T-helper 17 cell (primary cell): ENCODE measurements at regions not wholly inside any gene's neighbourhood (a gene's known extent, or its start where the extent isn't known, plus 50 kb on each side); places are given as distances from the start of the nearest gene placed in this dataset.

Experiments
- ATAC-seq: fragments of 150-1000 bp; cut with Tn5 transposase; 2 replicates; pipeline ENCODE4 v1.10.0; 2021; ENCODE audit warnings: mild to moderate bottlenecking, moderate library complexity
- DNase-seq, 3 donors: peaks; one replicate each; pipeline versions ENCODE4 v3.0.0 to v3.0.0-alpha.2; 2020 to 2021
- H3K9me3 ChIP-seq: one replicate; pipeline ENCODE4 v1.7.0; 2013; ENCODE audit warnings: low read length, mild to moderate bottlenecking; ENCODE audit not compliant: control insufficient read depth, poor library complexity, severe bottlenecking
- H3K27ac Mint-ChIP-seq: one replicate; pipeline ENCODE4 v1.8.0; 2022; ENCODE audit warnings: mild to moderate bottlenecking, moderate library complexity, mixed read lengths
- H3K27me3 Mint-ChIP-seq: one replicate; pipeline ENCODE4 v1.8.0; 2022; ENCODE audit warnings: mixed read lengths
- H3K36me3 Mint-ChIP-seq: one replicate; pipeline ENCODE4 v1.8.0; 2022; ENCODE audit warnings: low read depth, mixed read lengths
- H3K4me1 Mint-ChIP-seq: one replicate; pipeline ENCODE4 v1.8.0; 2022; ENCODE audit warnings: mild to moderate bottlenecking, mixed read lengths
- H3K4me3 Mint-ChIP-seq: one replicate; pipeline ENCODE4 v1.8.0; 2022; ENCODE audit warnings: mild to moderate bottlenecking, moderate library complexity, mixed read lengths

DNA sequence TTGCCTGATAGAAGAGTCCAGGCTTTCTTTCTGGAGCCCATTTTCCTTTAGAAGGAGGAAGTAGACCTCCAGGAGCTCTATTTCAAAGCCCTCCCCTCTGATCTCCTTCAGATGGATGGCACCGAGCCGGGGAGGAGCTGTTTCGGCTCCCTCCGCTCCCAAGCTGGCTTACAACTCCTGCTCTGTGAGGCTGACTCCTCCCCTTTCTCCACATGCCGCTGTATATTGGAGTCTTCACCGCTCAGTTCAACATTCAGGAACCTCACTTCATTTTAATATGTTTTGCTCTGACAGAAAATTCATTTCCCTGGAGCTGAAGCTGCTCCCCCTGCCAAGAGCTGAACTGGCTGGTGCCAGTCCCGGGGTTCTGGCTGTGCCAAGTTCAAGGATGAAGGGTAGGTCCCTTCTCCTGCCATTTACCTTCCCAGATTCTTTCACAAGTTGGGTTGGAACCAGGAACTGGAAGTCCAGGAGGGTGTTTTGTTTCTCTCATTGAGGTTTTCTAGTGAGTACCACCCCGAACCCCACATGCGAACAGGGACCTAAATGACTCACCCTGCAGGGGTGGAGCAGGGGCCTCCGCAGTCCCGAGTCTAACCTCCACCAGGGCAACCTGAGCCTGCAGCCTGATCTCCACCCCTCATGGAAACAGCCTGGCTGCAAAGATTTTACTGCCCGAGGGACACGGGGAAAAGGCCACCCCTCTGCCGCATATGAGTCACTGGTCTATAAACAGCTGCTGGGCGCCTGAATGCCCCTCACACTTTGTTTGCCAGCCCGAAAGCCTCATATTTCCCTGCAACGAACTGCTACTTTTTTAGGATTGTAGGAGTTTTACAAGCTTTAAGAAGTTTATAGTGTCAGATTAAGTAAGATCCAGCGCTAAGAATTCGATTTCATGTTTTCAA lies 68.6 kb upstream of the FOXA2 start:
- no peaks in the 10 kb centered on the region for H3K9me3 ChIP-seq
- ATAC-seq (no peak), DNase-seq (no peak)
- Mint-ChIP-seq H3K36me3 (no peaks in the 10 kb centered on the region), H3K27me3 (no peaks in the 10 kb centered on the region), H3K4me3 (no peak overlapping the region), H3K27ac (no peak overlapping the region), H3K4me1 (no peaks in the 10 kb centered on the region)

- no peaks in the 10 kb centered on the region for H3K9me3 ChIP-seq
- DNase-seq (no peak), ATAC-seq (no peak)
- no peaks in the 10 kb centered on the region for H3K36me3 Mint-ChIP-seq
- H3K27me3 Mint-ChIP-seq = no peaks in the 10 kb centered on the region
- H3K4me1 Mint-ChIP-seq = no peaks in the 10 kb centered on the region
- H3K27ac Mint-ChIP-seq = no peak overlapping the region
- no peak overlapping the region for H3K4me3 Mint-ChIP-seq
Observed at GRCh38 chr20:22653658-22654642, 69.6 kb upstream of the FOXA2 start.

GRCh38 chr20:22663528-22664025 lies 79.2 kb upstream of the FOXA2 start:
- Mint-ChIP-seq H3K27ac (no peak overlapping the region), H3K27me3 (peaks cover 7% of the 10 kb centered on the region), H3K36me3 (no peaks in the 10 kb centered on the region), H3K4me3 (no peak overlapping the region), H3K4me1 (no peaks in the 10 kb centered on the region)
- H3K9me3 ChIP-seq = no peaks in the 10 kb centered on the region
- DNase-seq = no peak
- ATAC-seq = no peak

GRCh38 chr20:22667198-22667597 lies 82.8 kb upstream of the FOXA2 start:
- no peak overlapping the region for H3K27ac Mint-ChIP-seq
- DNase-seq (no peak), ATAC-seq (no peak)
- peaks cover 7% of the 10 kb centered on the region for H3K27me3 Mint-ChIP-seq
- no peak overlapping the region for H3K4me3 Mint-ChIP-seq
- no peaks in the 10 kb centered on the region for H3K9me3 ChIP-seq
- H3K36me3 Mint-ChIP-seq = no peaks in the 10 kb centered on the region
- no peaks in the 10 kb centered on the region for H3K4me1 Mint-ChIP-seq

GRCh38 chr20:22672191-22672590 lies 87.8 kb upstream of the FOXA2 start:
- DNase-seq = no peak
- no peaks in the 10 kb centered on the region for H3K4me1 Mint-ChIP-seq
- ATAC-seq = no peak
- H3K36me3 Mint-ChIP-seq = no peaks in the 10 kb centered on the region
- H3K27me3 Mint-ChIP-seq = no peaks in the 10 kb centered on the region
- no peak overlapping the region for H3K27ac Mint-ChIP-seq
- H3K4me3 Mint-ChIP-seq = no peak overlapping the region
- no peaks in the 10 kb centered on the region for H3K9me3 ChIP-seq

- Mint-ChIP-seq H3K4me3 (no peak overlapping the region), H3K4me1 (no peaks in the 10 kb centered on the region), H3K27me3 (no peaks in the 10 kb centered on the region), H3K36me3 (no peaks in the 10 kb centered on the region), H3K27ac (no peak overlapping the region)
- no peak for DNase-seq
- no peak for ATAC-seq
- no peaks in the 10 kb centered on the region for H3K9me3 ChIP-seq
Observed at GRCh38 chr20:22673467-22673866, 89.1 kb upstream of the FOXA2 start.

GRCh38 chr20:22675341-22675740 lies 91.0 kb upstream of the FOXA2 start:
- H3K27ac Mint-ChIP-seq = no peak overlapping the region
- no peak for ATAC-seq
- H3K27me3 Mint-ChIP-seq = no peaks in the 10 kb centered on the region

DNA sequence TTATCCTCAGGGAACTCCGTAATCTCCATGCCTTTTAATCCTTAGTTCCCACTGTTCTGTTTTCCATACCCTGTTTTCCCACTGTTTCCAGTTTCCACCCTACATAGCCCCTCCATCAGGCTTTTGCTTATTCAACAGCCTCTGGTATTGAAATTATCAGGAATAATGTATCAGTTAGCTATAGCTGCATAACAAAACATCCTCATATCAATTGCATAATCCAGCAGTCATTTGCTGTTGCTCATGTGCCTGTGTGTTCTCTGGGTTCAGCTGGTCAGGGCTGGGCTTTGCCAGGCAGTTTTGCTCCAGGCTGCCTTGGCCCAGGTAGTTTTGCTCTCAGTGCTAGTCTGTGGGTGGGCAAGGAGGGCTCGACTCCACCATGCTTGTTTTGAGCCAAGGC lies 94.3 kb upstream of the FOXA2 start:
- Mint-ChIP-seq H3K4me1 (no peaks in the 10 kb centered on the region), H3K4me3 (no peak overlapping the region), H3K36me3 (no peaks in the 10 kb centered on the region), H3K27ac (no peak overlapping the region), H3K27me3 (no peaks in the 10 kb centered on the region)
- DNase-seq = no peak
- no peaks in the 10 kb centered on the region for H3K9me3 ChIP-seq
- ATAC-seq = no peak

More at GRCh38 chr20:22675341-22675740, 91.0 kb upstream of the FOXA2 start:
- no peak for DNase-seq
- Mint-ChIP-seq H3K4me1 (no peaks in the 10 kb centered on the region), H3K36me3 (no peaks in the 10 kb centered on the region), H3K4me3 (no peak overlapping the region)
- H3K9me3 ChIP-seq = no peaks in the 10 kb centered on the region

DNA sequence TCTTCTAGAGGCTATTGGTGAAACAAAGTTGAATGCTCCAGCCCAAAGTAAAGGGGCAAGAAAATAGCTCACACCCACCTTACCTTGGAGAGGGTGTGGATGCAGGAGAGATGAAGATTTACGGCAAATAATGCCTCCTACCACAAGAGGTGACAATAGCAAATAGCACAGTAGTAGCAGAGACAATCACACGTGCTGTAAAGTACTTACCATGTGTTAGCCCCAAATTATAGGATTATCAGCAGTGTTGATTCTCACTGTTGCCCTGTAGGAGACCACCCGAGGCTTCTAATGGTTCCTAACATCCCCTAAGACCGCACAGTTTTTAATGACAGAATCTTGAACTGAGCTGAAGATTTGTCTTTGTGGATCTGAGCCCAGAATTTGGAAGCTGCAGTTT lies 94.8 kb upstream of the FOXA2 start:
- Mint-ChIP-seq H3K36me3 (no peaks in the 10 kb centered on the region), H3K4me3 (no peak overlapping the region), H3K4me1 (no peaks in the 10 kb centered on the region), H3K27me3 (no peaks in the 10 kb centered on the region), H3K27ac (no peak overlapping the region)
- H3K9me3 ChIP-seq = no peaks in the 10 kb centered on the region
- ATAC-seq (no peak), DNase-seq (no peak)

DNA sequence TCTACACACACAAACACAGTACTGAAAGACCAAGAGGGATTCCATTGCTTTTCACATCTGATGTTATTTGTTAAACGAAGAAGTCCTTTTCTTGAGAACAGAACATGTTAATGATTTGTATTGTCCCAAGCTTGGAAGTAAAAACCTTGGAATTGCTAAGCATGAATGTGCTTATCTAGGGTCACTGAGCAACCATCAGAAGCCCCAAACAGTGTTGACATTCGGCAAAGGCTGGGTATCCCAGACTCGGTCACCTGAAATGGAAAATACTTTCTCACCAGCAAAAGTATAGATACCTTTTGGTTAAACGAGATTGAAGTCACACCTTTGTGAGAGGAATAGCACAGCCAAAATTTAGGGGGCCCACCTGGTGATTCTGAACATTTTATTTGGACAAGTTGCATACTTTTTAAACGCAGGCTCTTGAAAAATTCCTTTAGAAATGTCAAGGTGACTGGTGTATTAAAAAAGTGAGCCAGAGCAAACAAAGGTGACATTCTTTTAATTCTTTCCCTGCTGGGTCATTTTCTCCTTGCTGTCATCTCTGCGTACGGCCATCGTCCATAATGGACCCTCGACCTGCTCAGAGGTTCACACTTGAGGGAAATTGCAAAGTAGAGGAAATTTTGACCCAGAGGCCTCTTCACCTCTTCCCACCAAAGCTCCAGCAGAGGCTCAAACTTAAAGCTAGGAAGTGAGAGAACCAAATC lies 95.8 kb upstream of the FOXA2 start:
- Mint-ChIP-seq H3K27me3 (peaks cover 1% of the 10 kb centered on the region), H3K4me1 (no peaks in the 10 kb centered on the region), H3K27ac (no peak overlapping the region), H3K36me3 (no peaks in the 10 kb centered on the region), H3K4me3 (no peak overlapping the region)
- no peak for DNase-seq
- no peak for ATAC-seq
- H3K9me3 ChIP-seq = no peaks in the 10 kb centered on the region

GRCh38 chr20:22681591-22682248 lies 97.3 kb upstream of the FOXA2 start:
- Mint-ChIP-seq H3K36me3 (peaks cover 2% of the 10 kb centered on the region), H3K4me1 (no peaks in the 10 kb centered on the region), H3K27ac (no peak overlapping the region), H3K4me3 (no peak overlapping the region), H3K27me3 (peaks cover 6% of the 10 kb centered on the region)
- ATAC-seq (no peak), DNase-seq (no peak)
- H3K9me3 ChIP-seq = no peaks in the 10 kb centered on the region

GRCh38 chr20:22682381-22682780 lies 98.0 kb upstream of the FOXA2 start:
- ATAC-seq = no peak
- H3K27ac Mint-ChIP-seq = no peak overlapping the region
- no peaks in the 10 kb centered on the region for H3K4me1 Mint-ChIP-seq
- no peak overlapping the region for H3K4me3 Mint-ChIP-seq
- H3K36me3 Mint-ChIP-seq = peaks cover 2% of the 10 kb centered on the region
- H3K9me3 ChIP-seq = no peaks in the 10 kb centered on the region
- peaks cover 6% of the 10 kb centered on the region for H3K27me3 Mint-ChIP-seq
- DNase-seq = no peak
